Type B pancreatic cell (in vitro differentiated cells): ENCODE measurements at regions not wholly inside any gene's neighbourhood (a gene's known extent, or its start where the extent isn't known, plus 50 kb on each side); places are given as distances from the start of the nearest gene placed in this dataset.

Experiments used
- DNase-seq: peaks from one replicate; pipeline ENCODE4 v3.0.0; 2021; ENCODE audit warnings: mixed read lengths; ENCODE audit not compliant: unreplicated experiment; ENCODE audit errors: extremely low spot score
- H3K27ac Mint-ChIP-seq: 2 replicates; pipeline ENCODE4 v1.8.0; 2021; ENCODE audit warnings: mild to moderate bottlenecking, mixed read lengths
- H3K27me3 Mint-ChIP-seq: 2 replicates; pipeline ENCODE4 v1.8.0; 2021; ENCODE audit warnings: mixed read lengths
- H3K36me3 Mint-ChIP-seq: 2 replicates; pipeline ENCODE4 v1.8.0; 2021; ENCODE audit warnings: mixed read lengths
- H3K4me1 Mint-ChIP-seq: one replicate; pipeline ENCODE4 v1.8.0; 2021; ENCODE audit warnings: mixed read lengths; ENCODE audit not compliant: unreplicated experiment
- H3K4me3 Mint-ChIP-seq: 2 replicates; pipeline ENCODE4 v1.8.0; 2021; ENCODE audit warnings: mild to moderate bottlenecking, mixed read lengths
- H3K9me3 Mint-ChIP-seq: 2 replicates; pipeline ENCODE4 v1.8.0; 2021; ENCODE audit warnings: mixed read lengths
- TF ChIP-seq, protein P1 (sequence below): fragments of 200-600 bp; sonication (generic); conservative IDR thresholded peaks from 2 replicates; pipeline ENCODE4 v1.5.0; 2021; ENCODE audit warnings: antibody characterized with exemption, mild to moderate bottlenecking

DNA sequence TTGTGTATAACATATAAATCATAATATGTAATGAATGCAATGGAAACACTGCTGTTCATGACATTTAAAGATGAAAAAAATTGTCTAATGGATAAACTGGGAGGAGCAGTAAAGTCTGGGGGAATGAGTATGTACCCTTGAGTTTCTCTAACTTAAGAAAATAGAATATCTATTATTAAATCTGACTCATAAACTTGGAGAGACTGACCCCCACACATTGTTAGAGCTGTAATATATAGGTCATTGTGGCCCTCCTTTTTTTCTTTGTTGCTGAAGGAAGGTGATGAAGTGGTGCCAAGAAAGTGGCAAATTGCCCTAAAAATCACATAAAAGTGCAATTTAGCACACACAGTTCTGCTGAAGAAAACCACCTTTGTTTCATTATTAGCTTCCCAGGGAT lies 389.8 kb upstream of the RARB start:
- Mint-ChIP-seq H3K36me3 (no peaks in the 10 kb centered on the region), H3K4me3 (no peak overlapping the region), H3K9me3 (peaks cover 6% of the 10 kb centered on the region), H3K27ac (peak overlapping the region; percentile 59), H3K4me1 (peaks cover 42% of the 10 kb centered on the region), H3K27me3 (no peaks in the 10 kb centered on the region)
- DNase-seq, result no peak
- TF ChIP-seq, protein P1, sequence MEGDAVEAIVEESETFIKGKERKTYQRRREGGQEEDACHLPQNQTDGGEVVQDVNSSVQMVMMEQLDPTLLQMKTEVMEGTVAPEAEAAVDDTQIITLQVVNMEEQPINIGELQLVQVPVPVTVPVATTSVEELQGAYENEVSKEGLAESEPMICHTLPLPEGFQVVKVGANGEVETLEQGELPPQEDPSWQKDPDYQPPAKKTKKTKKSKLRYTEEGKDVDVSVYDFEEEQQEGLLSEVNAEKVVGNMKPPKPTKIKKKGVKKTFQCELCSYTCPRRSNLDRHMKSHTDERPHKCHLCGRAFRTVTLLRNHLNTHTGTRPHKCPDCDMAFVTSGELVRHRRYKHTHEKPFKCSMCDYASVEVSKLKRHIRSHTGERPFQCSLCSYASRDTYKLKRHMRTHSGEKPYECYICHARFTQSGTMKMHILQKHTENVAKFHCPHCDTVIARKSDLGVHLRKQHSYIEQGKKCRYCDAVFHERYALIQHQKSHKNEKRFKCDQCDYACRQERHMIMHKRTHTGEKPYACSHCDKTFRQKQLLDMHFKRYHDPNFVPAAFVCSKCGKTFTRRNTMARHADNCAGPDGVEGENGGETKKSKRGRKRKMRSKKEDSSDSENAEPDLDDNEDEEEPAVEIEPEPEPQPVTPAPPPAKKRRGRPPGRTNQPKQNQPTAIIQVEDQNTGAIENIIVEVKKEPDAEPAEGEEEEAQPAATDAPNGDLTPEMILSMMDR, result no peak

DNA sequence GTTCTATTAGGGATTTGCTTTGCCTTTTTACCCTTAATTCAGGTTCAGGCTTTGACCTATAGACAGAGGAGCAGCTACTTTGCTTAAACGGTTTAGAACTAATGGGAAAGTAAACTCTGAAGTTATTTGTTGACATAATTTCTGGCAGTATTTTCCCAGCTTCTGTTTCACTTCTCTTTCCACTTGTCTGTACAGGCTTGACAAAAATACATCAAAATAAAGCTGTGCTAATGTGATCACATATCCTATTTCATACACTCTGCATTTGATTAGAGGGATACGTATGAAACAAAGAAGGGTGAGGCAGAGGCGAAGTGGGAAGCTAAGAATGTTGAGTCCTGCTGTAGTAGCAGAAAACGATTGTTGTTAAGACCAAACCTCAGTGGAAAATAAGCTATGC lies 389.1 kb upstream of the RARB start:
- Mint-ChIP-seq H3K9me3 (peaks cover 6% of the 10 kb centered on the region), H3K27me3 (no peaks in the 10 kb centered on the region), H3K4me3 (peak overlapping the region; percentile 18), H3K4me1 (peaks cover 45% of the 10 kb centered on the region), H3K36me3 (no peaks in the 10 kb centered on the region), H3K27ac (peak overlapping the region; percentile 59)
- TF ChIP-seq, protein P1, result no peak
- no peak for DNase-seq

DNA sequence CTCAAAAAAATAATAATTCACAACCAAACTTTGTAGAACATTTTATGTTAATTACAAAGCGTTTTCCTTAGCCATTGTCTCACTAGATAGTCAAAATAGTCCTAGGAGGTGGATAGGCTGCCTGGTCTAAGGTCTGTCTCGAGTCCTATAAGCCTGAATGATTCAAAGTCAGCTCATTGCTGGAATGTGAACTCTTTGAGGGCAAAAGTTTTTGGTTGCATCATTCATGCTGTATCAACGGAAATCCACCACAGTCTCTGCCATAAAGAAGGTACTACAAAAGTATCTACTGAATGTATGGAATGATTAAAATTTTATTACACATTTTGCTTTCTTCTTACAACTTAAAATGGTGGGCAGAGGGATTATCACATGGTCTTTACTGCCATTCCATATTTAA lies 387.3 kb upstream of the RARB start:
- H3K4me3 Mint-ChIP-seq, result no peak overlapping the region
- no peak overlapping the region for H3K27ac Mint-ChIP-seq
- no peaks in the 10 kb centered on the region for H3K27me3 Mint-ChIP-seq
- no peak for DNase-seq
- H3K36me3 Mint-ChIP-seq, result no peaks in the 10 kb centered on the region
- H3K4me1 Mint-ChIP-seq, result peaks cover 62% of the 10 kb centered on the region
- TF ChIP-seq, protein P1, result no peak
- peaks cover 6% of the 10 kb centered on the region for H3K9me3 Mint-ChIP-seq

DNA sequence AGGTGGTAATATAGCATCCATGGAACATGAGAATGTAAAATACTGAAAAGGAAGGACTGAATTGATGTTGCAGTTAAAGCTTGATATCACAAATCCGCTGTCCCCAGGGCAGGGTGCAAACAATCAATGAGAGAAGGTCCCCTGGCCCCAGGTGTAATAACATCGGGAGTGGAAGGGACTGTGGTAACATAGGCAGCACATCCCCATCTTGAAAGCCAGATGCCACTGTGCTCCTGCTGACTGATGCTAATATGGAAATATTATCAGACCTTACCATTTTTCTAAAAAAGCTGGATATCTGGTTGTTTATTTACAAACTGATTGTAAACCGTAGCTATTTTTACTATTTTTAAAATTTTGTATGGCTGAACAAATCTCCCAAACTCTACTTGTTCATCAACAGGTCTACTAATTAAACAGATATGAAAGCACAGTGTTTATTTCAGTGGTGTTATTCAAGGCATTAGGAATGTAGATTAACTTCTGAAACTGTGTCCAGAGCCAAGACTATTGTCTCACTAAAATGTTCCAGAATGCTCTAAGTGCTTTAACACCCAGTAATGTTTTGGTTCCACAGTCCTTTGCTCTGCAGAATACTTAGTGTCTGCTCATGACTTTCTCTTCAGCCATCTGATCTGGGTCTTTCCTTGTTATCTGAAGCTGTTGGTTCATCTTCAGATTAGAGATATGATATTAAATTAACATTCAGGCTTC lies 386.0 kb upstream of the RARB start:
- H3K27ac Mint-ChIP-seq, result no peak overlapping the region
- no peak overlapping the region for H3K4me3 Mint-ChIP-seq
- H3K36me3 Mint-ChIP-seq, result no peaks in the 10 kb centered on the region
- no peak for DNase-seq
- H3K9me3 Mint-ChIP-seq, result peaks cover 6% of the 10 kb centered on the region
- no peaks in the 10 kb centered on the region for H3K27me3 Mint-ChIP-seq
- TF ChIP-seq, protein P1, result no peak
- peaks cover 54% of the 10 kb centered on the region for H3K4me1 Mint-ChIP-seq

DNA sequence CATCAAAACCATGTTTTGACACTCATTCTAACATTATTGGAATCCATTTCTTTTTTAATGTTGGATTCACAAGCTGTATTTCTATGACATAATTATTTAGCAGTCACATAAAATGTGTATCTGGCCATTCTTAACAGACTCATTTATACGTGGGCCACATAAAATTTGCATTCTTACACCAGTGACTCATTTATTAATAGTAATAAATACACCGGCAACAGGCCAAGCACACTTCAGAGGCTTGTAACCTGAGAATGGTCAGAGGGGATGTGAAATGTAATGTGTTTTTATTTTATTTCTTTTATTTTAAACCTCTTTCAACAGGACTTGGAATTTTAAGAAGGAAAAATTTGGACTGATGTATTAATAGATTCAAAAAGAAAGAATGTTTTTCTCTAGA lies 384.9 kb upstream of the RARB start:
- no peak for DNase-seq
- no peak overlapping the region for H3K27ac Mint-ChIP-seq
- no peak overlapping the region for H3K4me3 Mint-ChIP-seq
- H3K27me3 Mint-ChIP-seq, result no peaks in the 10 kb centered on the region
- TF ChIP-seq, protein P1, result no peak
- H3K9me3 Mint-ChIP-seq, result peaks cover 6% of the 10 kb centered on the region
- H3K4me1 Mint-ChIP-seq, result peaks cover 43% of the 10 kb centered on the region
- H3K36me3 Mint-ChIP-seq, result no peaks in the 10 kb centered on the region
